ENCODE measurements at regions not wholly inside any gene's neighbourhood (a gene's known extent, or its start where the extent isn't known, plus 50 kb on each side); places are given as distances from the start of the nearest gene placed in this dataset.

DNA sequence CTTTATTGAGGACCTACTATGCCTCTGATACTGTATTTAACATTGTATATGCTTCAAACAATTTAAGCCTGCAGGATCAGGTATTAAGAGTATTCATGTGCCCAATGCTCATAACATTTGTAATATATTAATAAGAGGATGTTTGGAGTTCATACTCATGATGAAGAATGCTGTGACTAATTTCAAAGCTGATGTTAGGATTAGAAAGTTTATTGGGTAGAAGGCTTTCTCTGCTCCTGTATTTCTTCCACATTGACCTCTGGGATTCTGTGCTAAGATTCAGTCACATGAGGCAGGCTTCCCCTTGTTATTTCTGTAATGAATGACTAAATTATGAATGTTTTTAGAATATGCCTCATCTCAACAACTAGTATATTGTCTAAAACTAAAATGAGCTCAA is 456.4 kb downstream of the NFIB start:
- TF ChIP-seq, protein P1, sequence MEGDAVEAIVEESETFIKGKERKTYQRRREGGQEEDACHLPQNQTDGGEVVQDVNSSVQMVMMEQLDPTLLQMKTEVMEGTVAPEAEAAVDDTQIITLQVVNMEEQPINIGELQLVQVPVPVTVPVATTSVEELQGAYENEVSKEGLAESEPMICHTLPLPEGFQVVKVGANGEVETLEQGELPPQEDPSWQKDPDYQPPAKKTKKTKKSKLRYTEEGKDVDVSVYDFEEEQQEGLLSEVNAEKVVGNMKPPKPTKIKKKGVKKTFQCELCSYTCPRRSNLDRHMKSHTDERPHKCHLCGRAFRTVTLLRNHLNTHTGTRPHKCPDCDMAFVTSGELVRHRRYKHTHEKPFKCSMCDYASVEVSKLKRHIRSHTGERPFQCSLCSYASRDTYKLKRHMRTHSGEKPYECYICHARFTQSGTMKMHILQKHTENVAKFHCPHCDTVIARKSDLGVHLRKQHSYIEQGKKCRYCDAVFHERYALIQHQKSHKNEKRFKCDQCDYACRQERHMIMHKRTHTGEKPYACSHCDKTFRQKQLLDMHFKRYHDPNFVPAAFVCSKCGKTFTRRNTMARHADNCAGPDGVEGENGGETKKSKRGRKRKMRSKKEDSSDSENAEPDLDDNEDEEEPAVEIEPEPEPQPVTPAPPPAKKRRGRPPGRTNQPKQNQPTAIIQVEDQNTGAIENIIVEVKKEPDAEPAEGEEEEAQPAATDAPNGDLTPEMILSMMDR (conservative IDR thresholded peaks at IDR 0.05; ENCODE audit: low read depth, low read length), result no peak
- H3K4me3 ChIP-seq (ENCODE audit: low read depth, low read length), result no peak overlapping the region
- peak; percentile 33 for DNase-seq (ENCODE audit: low read depth)

DNA sequence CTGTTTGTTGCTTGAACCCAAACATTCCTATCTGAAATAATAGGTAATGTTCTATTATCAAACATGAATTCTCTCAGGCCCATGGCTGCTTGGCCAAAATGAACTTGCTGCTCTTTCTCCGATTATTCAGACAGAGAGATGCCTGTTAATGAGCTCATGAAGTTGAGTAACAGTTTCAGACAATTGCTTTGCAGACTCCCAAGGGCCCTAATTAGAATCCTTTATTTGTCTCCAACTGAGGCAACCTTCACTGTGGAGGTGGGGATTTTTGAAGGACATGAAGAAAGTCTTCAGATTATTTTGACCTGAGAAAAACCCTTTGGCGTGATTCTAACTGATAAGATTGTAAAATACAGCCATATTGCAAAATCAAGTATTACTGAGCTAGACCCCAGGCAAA is 466.7 kb downstream of the NFIB start:
- no peak overlapping the region for H3K4me3 ChIP-seq (ENCODE audit: low read depth, low read length)
- no peak for DNase-seq (ENCODE audit: low read depth)
- TF ChIP-seq, protein P1 (conservative IDR thresholded peaks at IDR 0.05; ENCODE audit: low read depth, low read length), result no peak

DNA sequence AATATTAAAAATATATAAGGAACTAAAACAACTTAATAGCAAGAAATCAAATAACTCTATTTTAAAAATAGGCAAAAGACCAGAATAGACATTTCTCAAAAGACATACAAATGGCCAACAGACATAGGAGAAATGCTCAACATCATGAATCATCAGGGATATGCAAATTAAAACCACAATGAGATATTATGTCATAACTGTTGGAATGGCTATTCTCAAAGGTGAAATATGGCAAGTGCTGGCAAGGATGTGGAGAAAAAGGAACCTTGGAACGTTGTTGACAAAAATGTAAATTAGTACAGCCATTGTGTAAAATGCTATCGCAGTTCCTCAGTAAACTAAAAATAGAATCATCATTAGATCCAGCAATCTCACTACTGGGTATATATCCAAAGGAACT is 468.5 kb downstream of the NFIB start:
- peak; percentile 76 for DNase-seq (ENCODE audit: low read depth)
- TF ChIP-seq, protein P1 (conservative IDR thresholded peaks at IDR 0.05; ENCODE audit: low read depth, low read length), result no peak
- no peak overlapping the region for H3K4me3 ChIP-seq (ENCODE audit: low read depth, low read length)

DNA sequence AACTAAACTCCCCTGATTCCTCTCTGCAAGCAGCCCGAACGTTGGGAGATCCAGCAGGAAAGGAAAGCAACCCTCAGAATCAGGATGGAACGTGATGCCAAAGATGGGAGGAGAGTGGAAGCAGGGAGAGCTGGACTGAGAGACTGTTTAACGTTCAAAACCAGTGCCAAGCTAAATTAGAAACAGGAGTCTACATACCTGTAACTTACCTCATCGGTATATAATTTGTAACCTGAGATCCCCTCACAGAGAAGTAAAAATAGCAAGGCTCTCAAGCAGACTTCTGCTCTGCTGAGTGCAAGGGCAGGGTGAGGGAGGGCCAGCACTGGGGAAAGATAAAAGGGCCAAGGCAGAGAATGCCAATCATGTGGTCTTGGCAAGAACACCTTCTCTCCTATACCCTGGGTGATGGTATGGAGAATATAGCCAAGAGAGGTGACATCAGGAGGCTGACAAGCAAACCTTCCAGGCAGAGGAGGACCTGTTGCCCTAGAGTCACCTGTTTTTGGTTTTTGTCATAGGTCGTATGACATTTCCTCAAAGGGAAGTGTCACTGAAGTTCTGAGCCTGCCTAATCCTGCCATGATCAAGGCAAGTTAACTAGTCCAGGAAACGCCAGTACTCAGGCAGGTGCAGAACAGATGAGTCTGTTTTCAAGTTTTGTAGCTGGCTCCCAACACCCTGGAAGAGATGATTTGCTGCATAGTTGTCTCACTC is 472.0 kb downstream of the NFIB start:
- no peak overlapping the region for H3K4me3 ChIP-seq (ENCODE audit: low read depth, low read length)
- DNase-seq (ENCODE audit: low read depth), result no peak
- TF ChIP-seq, protein P1 (conservative IDR thresholded peaks at IDR 0.05; ENCODE audit: low read depth, low read length), result no peak

DNA sequence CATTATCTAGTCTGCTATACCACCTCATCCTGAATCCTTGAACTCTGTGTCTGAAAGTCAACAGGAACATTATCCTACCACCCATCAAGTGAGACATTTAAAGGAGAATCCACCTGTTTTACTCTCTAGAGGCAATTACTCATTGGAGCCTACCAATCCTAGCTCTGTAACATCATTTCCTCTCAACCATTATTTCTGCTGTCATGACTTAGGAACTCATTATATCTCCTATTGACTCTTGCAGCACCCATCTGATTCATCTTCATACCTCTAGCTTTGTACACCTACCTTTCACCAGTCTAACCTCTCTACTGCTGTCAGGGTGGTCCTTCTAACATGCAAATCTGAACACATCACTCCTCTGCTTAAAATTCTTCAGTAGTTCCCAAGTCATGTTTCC is 481.5 kb downstream of the NFIB start:
- H3K4me3 ChIP-seq (ENCODE audit: low read depth, low read length), result no peak overlapping the region
- TF ChIP-seq, protein P1 (conservative IDR thresholded peaks at IDR 0.05; ENCODE audit: low read depth, low read length), result no peak
- DNase-seq (ENCODE audit: low read depth), result no peak

DNA sequence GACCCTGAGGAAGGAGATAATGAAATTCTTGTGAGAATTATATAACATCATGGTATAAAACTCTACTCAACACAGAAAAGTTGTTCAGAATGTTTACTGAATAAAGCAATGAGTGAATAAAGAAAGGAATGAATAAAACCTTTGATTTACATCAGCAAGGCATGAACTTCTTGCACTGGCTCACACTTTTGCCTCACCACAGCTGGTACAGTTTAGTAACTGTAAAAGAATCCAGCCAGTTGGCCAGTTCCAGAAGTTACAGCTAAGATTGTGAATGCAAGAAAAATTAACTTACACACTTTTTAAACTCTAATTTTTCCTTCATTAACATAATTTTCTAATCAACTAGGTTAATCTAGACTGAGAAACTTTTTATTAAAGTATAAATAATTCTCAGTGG is 490.9 kb downstream of the NFIB start:
- DNase-seq (ENCODE audit: low read depth), result peak; percentile 49
- TF ChIP-seq, protein P1 (conservative IDR thresholded peaks at IDR 0.05; ENCODE audit: low read depth, low read length), result no peak
- H3K4me3 ChIP-seq (ENCODE audit: low read depth, low read length), result no peak overlapping the region

DNA sequence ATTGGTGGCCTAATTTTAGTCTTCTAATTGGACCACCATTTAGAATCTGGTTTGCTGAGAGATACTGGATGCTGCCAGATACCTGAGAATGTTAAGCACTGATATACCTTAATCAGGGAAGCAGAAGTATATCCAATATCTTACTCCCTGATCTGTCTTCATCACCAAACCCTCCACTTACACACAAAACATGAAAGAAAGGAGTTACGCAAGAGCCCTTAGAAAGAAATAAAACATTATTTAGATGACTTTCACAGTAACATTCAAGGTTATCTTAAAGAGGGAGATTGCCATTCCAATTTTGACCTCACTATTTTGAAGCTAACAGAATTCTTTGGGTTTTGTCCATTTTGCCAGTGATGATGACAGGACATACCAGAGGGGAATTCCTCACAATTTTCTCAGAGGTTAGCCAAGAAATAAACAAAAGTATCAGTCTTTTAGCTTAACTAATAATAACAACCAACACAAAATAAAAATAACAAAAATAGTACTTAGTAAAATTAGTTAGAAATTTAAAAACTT is 496.1 kb downstream of the NFIB start:
- no peak overlapping the region for H3K4me3 ChIP-seq (ENCODE audit: low read depth, low read length)
- TF ChIP-seq, protein P1 (conservative IDR thresholded peaks at IDR 0.05; ENCODE audit: low read depth, low read length), result no peak
- peak; percentile 57 for DNase-seq (ENCODE audit: low read depth)

Data from choroid plexus epithelial cell (primary cell).